AG10803 (cell line): ENCODE measurements at regions not wholly inside any gene's neighbourhood (a gene's known extent, or its start where the extent isn't known, plus 50 kb on each side); places are given as distances from the start of the nearest gene placed in this dataset.
A peak's percentile ranks its signal among the peaks of the same experiment; 100 is the strongest.

Source experiments
- DNase-seq: peaks from one replicate; pipeline ENCODE4 v3.0.0; 2010; ENCODE audit warnings: low read depth
- H3K4me3 ChIP-seq: 2 replicates; pipeline ENCODE4 v1.5.1; 2011; ENCODE audit warnings: mild to moderate bottlenecking, low read length, control low read depth
- CTCF ChIP-seq: conservative IDR thresholded peaks from 2 replicates; pipeline ENCODE4 v1.5.1; 2011; ENCODE audit warnings: mild to moderate bottlenecking, low read length, control low read depth, inconsistent platforms

GRCh38 chr1:55898181-55898580 lies 681.2 kb downstream of the PLPP3 start:
- DNase-seq: peak; percentile 90
- no peak overlapping the region for H3K4me3 ChIP-seq
- TF ChIP-seq CTCF: no peak

GRCh38 chr1:55896210-55896609 lies 681.0 kb upstream of the USP24 start:
- no peak for DNase-seq
- no peak overlapping the region for H3K4me3 ChIP-seq
- no peak for TF ChIP-seq CTCF

GRCh38 chr1:55894521-55894920 lies 679.4 kb upstream of the USP24 start:
- peak; percentile 21 for DNase-seq
- TF ChIP-seq CTCF: 0 out of 2 replicates have a peak, but pooled peaks have one; percentile 10
- H3K4me3 ChIP-seq: no peak overlapping the region

- H3K4me3 ChIP-seq: no peak overlapping the region
- DNase-seq: peak; percentile 28
- TF ChIP-seq CTCF: peak; percentile 24
Measured at GRCh38 chr1:55893155-55893554, 678.0 kb upstream of the USP24 start.

GRCh38 chr1:55888685-55889317 lies 673.6 kb upstream of the USP24 start:
- TF ChIP-seq CTCF: no peak
- no peak overlapping the region for H3K4me3 ChIP-seq
- peak; percentile 58 for DNase-seq

- no peak for DNase-seq
- H3K4me3 ChIP-seq: no peak overlapping the region
- no peak for TF ChIP-seq CTCF
Measured at GRCh38 chr1:55886856-55887712, 671.9 kb upstream of the USP24 start.

GRCh38 chr1:55885619-55886018 lies 670.5 kb upstream of the USP24 start:
- no peak overlapping the region for H3K4me3 ChIP-seq
- DNase-seq: no peak
- no peak for TF ChIP-seq CTCF
